PFSK-1 (cell line): ENCODE measurements at regions not wholly inside any gene's neighbourhood (a gene's known extent, or its start where the extent isn't known, plus 50 kb on each side); places are given as distances from the start of the nearest gene placed in this dataset.

Source experiments
- FOXP2 ChIP-seq: optimal IDR thresholded peaks from 2 replicates; pipeline ENCODE3; 2011; ENCODE audit warnings: borderline replicate concordance, control low read depth, inconsistent platforms; ENCODE audit not compliant: insufficient read depth; ENCODE audit errors: extremely low read length, extremely low read depth
- POLR2AphosphoS5 ChIP-seq: IDR thresholded peaks from 2 replicates; pipeline ENCODE4 v1.6.1; 2012; ENCODE audit warnings: low read depth, mild to moderate bottlenecking, control low read depth, low read length, moderate library complexity
- REST ChIP-seq, 2 experiments: IDR thresholded peaks; 2 replicates each; pipeline versions ENCODE4 v1.6.1 to v1.8.0; 2011 to 2012; ENCODE audit warnings: low read depth in 2 of 2, low read length in 2 of 2, control low read depth in 1 of 2, inconsistent platforms in 1 of 2, mild to moderate bottlenecking in 1 of 2, moderate library complexity in 1 of 2; ENCODE audit not compliant: insufficient read depth in 1 of 2
- SIN3A ChIP-seq: IDR thresholded peaks from 2 replicates; pipeline ENCODE4 v1.6.1; 2012; ENCODE audit warnings: mild to moderate bottlenecking, low read length, moderate library complexity, borderline replicate concordance; ENCODE audit not compliant: insufficient read depth
- TAF1 ChIP-seq: IDR thresholded peaks from 2 replicates; pipeline ENCODE4 v1.6.1; 2012; ENCODE audit warnings: low read length, control low read depth, borderline replicate concordance; ENCODE audit not compliant: insufficient read depth

- TF ChIP-seq TAF1 (no peak), FOXP2 (no peak), REST (IDR thresholded peaks at IDR 0.05; ENCODE audit: insufficient read depth in 1 of 2, low read depth in 2 of 2, low read length in 2 of 2) (no peak), SIN3A (no peak), POLR2AphosphoS5 (no peak)
These were observed 408.2 kb upstream of the TLE4 start for GRCh38 chr9:79163544-79163943.

GRCh38 chr9:79164406-79164805, 407.4 kb upstream of the TLE4 start:
- TF ChIP-seq FOXP2, result no peak
- TF ChIP-seq SIN3A, result no peak
- TF ChIP-seq REST (IDR thresholded peaks at IDR 0.05; ENCODE audit: insufficient read depth in 1 of 2, low read depth in 2 of 2, low read length in 2 of 2), result no peak
- TF ChIP-seq TAF1, result no peak
- TF ChIP-seq POLR2AphosphoS5, result no peak

GRCh38 chr9:79165020-79165780, 406.6 kb upstream of the TLE4 start:
- TF ChIP-seq POLR2AphosphoS5, result no peak
- no peak for TF ChIP-seq REST (IDR thresholded peaks at IDR 0.05; ENCODE audit: insufficient read depth in 1 of 2, low read depth in 2 of 2, low read length in 2 of 2)
- TF ChIP-seq SIN3A, result no peak
- TF ChIP-seq FOXP2, result no peak
- TF ChIP-seq TAF1, result no peak

- no peak for TF ChIP-seq POLR2AphosphoS5
- TF ChIP-seq SIN3A, result no peak
- TF ChIP-seq FOXP2, result no peak
- TF ChIP-seq REST (IDR thresholded peaks at IDR 0.05; ENCODE audit: insufficient read depth in 1 of 2, low read depth in 2 of 2, low read length in 2 of 2), result no peak
- TF ChIP-seq TAF1, result no peak
These were observed 405.8 kb upstream of the TLE4 start for GRCh38 chr9:79166005-79166404.

GRCh38 chr9:79170643-79171042, 401.1 kb upstream of the TLE4 start:
- TF ChIP-seq POLR2AphosphoS5 (no peak), TAF1 (no peak), REST (IDR thresholded peaks at IDR 0.05; ENCODE audit: insufficient read depth in 1 of 2, low read depth in 2 of 2, low read length in 2 of 2) (no peak), SIN3A (no peak), FOXP2 (no peak)
